Ureter (tissue), 1 donor: ENCODE measurements at regions not wholly inside any gene's neighbourhood (a gene's known extent, or its start where the extent isn't known, plus 50 kb on each side); places are given as distances from the start of the nearest gene placed in this dataset.

Experiments used
- DNase-seq: peaks from one replicate; pipeline ENCODE4 v3.0.0-alpha.2; 2020; ENCODE audit warnings: low spot score
- donor health status: DM: yes; HTN: yes; CAD: no.

DNA sequence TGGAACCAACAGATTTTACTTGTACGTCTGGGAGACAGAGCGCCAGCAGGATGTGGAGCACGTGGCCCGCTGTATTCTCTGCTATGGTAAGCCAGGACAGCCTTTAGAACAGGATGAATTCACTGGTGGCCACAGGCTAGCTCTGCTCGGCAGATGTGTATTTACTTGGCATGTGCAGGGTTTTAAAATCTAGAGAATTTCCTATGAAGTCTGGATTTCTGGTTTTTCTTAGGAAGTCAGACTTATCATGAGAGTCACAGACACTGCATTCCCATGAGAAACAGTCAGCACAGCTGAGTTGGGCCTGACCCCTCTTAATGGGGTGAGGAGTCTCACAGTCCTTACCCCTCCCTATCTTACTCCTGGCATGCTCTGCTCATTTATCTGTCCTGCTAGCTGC, 84.6 kb upstream of the COL6A5 start:
- DNase-seq, result no peak

DNA sequence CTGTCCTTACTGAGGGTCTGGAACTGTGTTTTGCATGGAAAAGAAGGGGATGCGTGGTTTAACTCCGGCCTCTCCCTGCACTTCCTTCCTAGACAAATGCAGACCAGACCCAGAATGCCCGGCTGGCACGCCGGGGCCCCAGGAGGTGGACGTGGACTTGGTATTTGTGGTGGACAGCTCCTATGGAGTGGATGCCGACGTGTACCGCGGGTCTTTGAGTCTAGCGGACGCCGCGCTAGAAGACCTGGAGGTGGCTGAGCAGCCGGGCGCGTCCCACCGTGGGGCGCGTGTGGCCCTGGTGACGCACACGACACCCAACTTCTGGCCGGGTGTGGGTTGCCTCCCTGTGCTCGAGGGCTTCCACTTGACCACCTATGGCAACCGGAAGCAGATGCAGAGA, 81.8 kb upstream of the COL6A5 start:
- DNase-seq, result no peak

DNA sequence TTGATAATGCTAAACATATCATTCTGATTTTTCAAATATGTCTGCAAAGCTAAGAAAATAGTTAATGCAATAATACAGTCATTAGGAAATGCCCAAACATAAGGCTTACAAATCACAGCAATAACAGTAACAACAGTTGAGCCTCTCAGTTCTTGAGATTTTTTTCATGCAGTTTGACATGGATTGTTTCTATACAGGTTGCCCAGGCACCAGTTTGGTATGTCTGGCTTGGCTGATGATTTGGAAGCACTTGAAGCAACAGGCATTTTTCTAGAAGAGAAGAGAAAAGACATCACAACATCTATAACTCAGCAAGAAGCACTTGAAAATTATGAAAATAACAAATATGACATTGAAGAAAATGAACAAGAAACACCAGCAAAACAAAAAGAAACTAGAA, 78.7 kb upstream of the COL6A5 start:
- DNase-seq, result no peak

DNA sequence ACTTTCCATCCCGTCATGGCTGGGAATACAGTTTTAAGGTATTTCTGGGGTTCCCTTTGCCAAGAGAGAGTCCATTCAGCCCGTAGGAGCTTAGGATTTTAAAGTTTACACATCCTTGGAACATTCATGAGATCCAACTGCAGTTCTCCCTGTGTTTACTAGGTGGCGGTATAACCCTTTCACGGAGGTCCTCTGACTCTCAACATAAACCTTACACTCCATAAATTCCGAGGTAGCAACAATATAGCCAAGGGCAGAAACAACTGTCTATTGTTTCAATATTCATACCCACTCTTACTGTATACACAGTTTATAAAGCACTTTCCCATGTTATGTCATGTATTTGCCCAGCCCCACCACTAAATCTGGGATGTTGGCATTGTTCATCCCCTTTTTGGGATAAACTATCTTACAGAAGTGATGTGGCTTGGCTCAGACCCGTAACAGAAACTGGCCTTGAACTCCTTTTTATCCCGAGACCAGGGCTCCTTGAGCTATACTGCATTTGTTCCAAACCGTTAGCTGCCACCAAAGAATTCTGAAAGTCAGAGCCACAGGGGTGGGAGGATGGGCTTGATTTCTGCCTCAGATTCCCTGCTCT, 69.2 kb upstream of the COL6A5 start:
- DNase-seq, result no peak

DNA sequence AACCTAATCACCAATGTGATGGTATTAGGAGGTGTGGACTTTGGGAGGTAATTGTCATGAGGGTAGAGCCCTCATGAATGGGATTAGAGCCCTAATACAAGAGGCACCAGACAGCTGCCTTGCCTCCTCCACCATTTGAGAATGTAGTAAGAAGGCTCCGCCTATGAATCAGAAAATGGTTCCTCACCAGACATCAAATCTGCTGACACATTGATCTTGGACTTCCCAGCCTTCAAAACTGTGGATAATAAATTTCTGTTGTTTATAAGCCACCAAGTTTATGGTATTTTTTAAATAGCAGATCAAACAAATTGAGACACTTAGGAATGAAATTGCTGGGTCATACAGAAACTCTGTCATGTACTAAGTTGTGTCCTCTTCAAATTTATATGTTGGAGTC, 56.8 kb upstream of the COL6A5 start:
- DNase-seq, result no peak

DNA sequence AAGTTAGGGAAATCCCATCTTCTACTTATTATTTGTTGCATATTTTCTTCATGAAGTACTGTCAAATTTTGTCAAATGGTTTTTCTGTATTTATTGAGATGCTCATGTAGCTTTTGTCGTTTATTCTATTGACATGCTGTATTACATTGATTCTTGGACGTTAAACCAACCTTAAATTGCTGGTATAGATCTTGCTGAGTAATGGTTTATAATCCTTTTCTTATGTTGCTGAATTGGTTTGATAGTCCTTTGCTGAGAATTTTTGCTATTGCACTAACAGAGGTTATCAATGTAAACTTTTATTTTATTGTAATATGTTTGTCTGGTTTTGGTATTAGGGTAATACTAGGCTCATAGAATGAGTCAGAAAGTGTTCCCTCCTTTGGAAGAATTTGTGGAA, 54.3 kb upstream of the COL6A5 start:
- DNase-seq, result no peak

DNA sequence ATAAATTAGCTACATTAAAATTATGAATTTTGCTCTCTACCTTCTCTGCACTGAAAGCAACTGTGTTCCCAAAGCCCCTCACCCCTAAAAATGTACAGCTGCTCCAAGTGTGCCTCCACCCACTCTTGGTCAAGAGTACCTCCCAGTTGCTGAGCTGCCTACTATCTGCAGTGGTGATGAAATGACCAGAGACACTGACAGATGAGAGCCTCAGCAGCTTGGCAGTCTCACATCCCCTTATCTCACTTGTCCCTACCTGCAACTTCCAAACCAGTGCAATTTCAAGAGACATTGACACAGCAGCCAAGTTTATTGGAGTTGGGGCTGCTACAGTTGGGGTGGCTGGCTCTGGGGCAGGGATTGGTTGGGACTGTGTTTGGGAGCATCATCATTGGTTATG, 52.2 kb upstream of the COL6A5 start:
- no peak for DNase-seq
